B cell (primary cell): ENCODE measurements at regions not wholly inside any gene's neighbourhood (a gene's known extent, or its start where the extent isn't known, plus 50 kb on each side); places are given as distances from the start of the nearest gene placed in this dataset.

ENCODE experiments used
- ATAC-seq: fragments of 200-7000 bp; cut with Tn5 transposase; one replicate; pipeline ENCODE4 v1.10.0; 2021; ENCODE audit warnings: low read depth, mild to moderate bottlenecking, moderate number of reproducible peaks, moderate library complexity
- CTCF ChIA-PET: fragments of 350-600 bp; sonication (Branson Sonifier 250); formaldehyde crosslinking; loops from one replicate; lab custom pipeline; 2021; ENCODE audit warnings: antibody characterized with exemption, inconsistent platforms; lab: Charles Lee
- POLR2A ChIA-PET: fragments of 350-600 bp; sonication (Branson Sonifier 250); formaldehyde crosslinking; loops from one replicate; lab custom pipeline; 2021; ENCODE audit warnings: antibody characterized with exemption; lab: Charles Lee
- DNase-seq: peaks from one replicate; pipeline ENCODE4 v3.0.0; 2013
- H2AFZ ChIP-seq: 2 replicates; pipeline ENCODE4 v1.6.1; 2012; ENCODE audit warnings: mild to moderate bottlenecking, low read depth, low read length; ENCODE audit not compliant: insufficient read depth, poor library complexity, severe bottlenecking
- H3K27ac ChIP-seq, 2 donors: 1 replicate in 1 of 2; 2 replicates in 1 of 2; pipeline ENCODE4 v1.5.1; 2012 to 2013; ENCODE audit warnings: low read length in 2 of 2, mild to moderate bottlenecking in 2 of 2, moderate library complexity in 1 of 2
- H3K27me3 ChIP-seq, 4 experiments: fragments of 200-600 bp in 1 of 4; sonication (generic) in 1 of 4; replicated peaks in 1 of 4; 1 replicate in 2 of 4; 2 replicates in 2 of 4; pipeline versions ENCODE4 v1.6.1 to v1.7.0; 2013 to 2016; ENCODE audit warnings: low read length in 3 of 4, mild to moderate bottlenecking in 2 of 4, mixed read lengths in 1 of 4, moderate library complexity in 1 of 4; ENCODE audit not compliant: insufficient read depth in 4 of 4, control insufficient read depth in 3 of 4; ENCODE audit errors: control extremely low read depth in 1 of 4
- H3K36me3 ChIP-seq, 2 experiments: replicated peaks in 1 of 2; 1 replicate in 1 of 2; 2 replicates in 1 of 2; pipeline versions ENCODE4 v1.6.1 to v1.7.1; 2013; ENCODE audit warnings: low read length in 1 of 2; ENCODE audit not compliant: insufficient read depth in 2 of 2, control insufficient read depth in 1 of 2; ENCODE audit errors: control extremely low read depth in 1 of 2, extremely low read depth in 1 of 2
- H3K4me1 ChIP-seq, 2 donors: fragments of 200-600 bp in 1 of 2; sonication (generic) in 1 of 2; 1 replicate in 1 of 2; 2 replicates in 1 of 2; pipeline versions ENCODE4 v1.5.1 to v1.6.1; 2013 to 2017; ENCODE audit warnings: low read length in 2 of 2; ENCODE audit not compliant: control insufficient read depth in 2 of 2, insufficient read depth in 2 of 2
- H3K4me2 ChIP-seq: replicated peaks from 2 replicates; pipeline ENCODE3; 2012; ENCODE audit warnings: mild to moderate bottlenecking, low read depth, low read length; ENCODE audit not compliant: poor library complexity, severe bottlenecking
- H3K4me3 ChIP-seq, 5 experiments: fragments of 200-600 bp in 1 of 5; sonication (generic) in 1 of 5; 1 replicate in 3 of 5; 2 replicates in 2 of 5; pipeline versions ENCODE4 v1.5.1 to v1.7.0; 2011 to 2016; ENCODE audit warnings: low read length in 4 of 5, mild to moderate bottlenecking in 4 of 5, low read depth in 2 of 5, control low read depth in 1 of 5, moderate library complexity in 1 of 5; ENCODE audit not compliant: insufficient read depth in 1 of 5; ENCODE audit errors: control extremely low read depth in 1 of 5, extremely low read depth in 1 of 5
- H3K79me2 ChIP-seq: fragments of 200-600 bp; sonication (generic); one replicate; pipeline ENCODE4 v1.6.0; 2016; ENCODE audit warnings: low read length; ENCODE audit not compliant: control insufficient read depth, insufficient read depth
- H3K9ac ChIP-seq: fragments of 200-600 bp; sonication (generic); 2 replicates; pipeline ENCODE4 v1.6.1; 2017; ENCODE audit warnings: mild to moderate bottlenecking, low read length, moderate library complexity
- H3K9me3 ChIP-seq, 3 donors: one replicate each; pipeline versions ENCODE4 v1.6.1 to v1.7.1; 2013; ENCODE audit warnings: low read length in 2 of 3; ENCODE audit not compliant: control insufficient read depth in 2 of 3, insufficient read depth in 1 of 3; ENCODE audit errors: control extremely low read depth in 1 of 3
- H4K20me1 ChIP-seq: 2 replicates; pipeline ENCODE4 v1.6.0; 2012; ENCODE audit warnings: mild to moderate bottlenecking, low read length; ENCODE audit not compliant: insufficient read depth, control insufficient read depth, poor library complexity, severe bottlenecking
- H3K27ac Mint-ChIP-seq: one replicate; pipeline ENCODE4 v1.8.0; 2021; ENCODE audit warnings: mixed read lengths
- H3K27me3 Mint-ChIP-seq: one replicate; pipeline ENCODE4 v1.8.0; 2021; ENCODE audit warnings: mixed read lengths
- H3K4me1 Mint-ChIP-seq: one replicate; pipeline ENCODE4 v1.8.0; 2021; ENCODE audit warnings: mixed read lengths
- H3K4me3 Mint-ChIP-seq: one replicate; pipeline ENCODE4 v1.8.0; 2021; ENCODE audit warnings: mixed read lengths
- H3K9me3 Mint-ChIP-seq: one replicate; pipeline ENCODE4 v1.8.0; 2022; ENCODE audit warnings: mixed read lengths; ENCODE audit not compliant: insufficient read depth
- CTCF ChIP-seq: fragments of 200-600 bp; IDR thresholded peaks from one replicate; pipeline ENCODE4 v1.8.0; 2022; ENCODE audit warnings: antibody characterized with exemption, mild to moderate bottlenecking
- EZH2 ChIP-seq: IDR thresholded peaks from 2 replicates; pipeline ENCODE4 v1.6.1; 2012; ENCODE audit warnings: borderline replicate concordance, low read depth, mild to moderate bottlenecking, moderate library complexity, low read length; ENCODE audit not compliant: insufficient read depth, poor library complexity, severe bottlenecking
- WGBS: methylation state at CpG from one replicate; pipeline ENCODE4 v1.1.5; 2013; ENCODE audit warnings: missing lambda C conversion rate; ENCODE audit not compliant: insufficient coverage; 5-methylcytosine and 5-hydroxymethylcytosine counted together
- intact Hi-C: fragments of 100-400 bp; cut with micrococcal nuclease; formaldehyde crosslinking; loops from one replicate; pipeline ENCODE4 v1.10.0; 2022

GRCh38 chr4:123262080-123262479 lies 134.5 kb upstream of the SPRY1 start:
- no peaks in the 10 kb centered on the region for H3K9me3 Mint-ChIP-seq
- H4K20me1 ChIP-seq = no peaks in the 10 kb centered on the region
- H3K4me3 Mint-ChIP-seq = no peak overlapping the region
- H3K27me3 Mint-ChIP-seq = no peaks in the 10 kb centered on the region
- DNase-seq (no peak), ATAC-seq (no peak)
- POLR2A ChIA-PET = no interaction called here
- peaks cover 6 to 15% of the 10 kb centered on the region in 2 donors for H3K4me1 ChIP-seq
- no peak overlapping the region for H3K9ac ChIP-seq
- no peak overlapping the region for H3K4me2 ChIP-seq
- no peaks in the 10 kb centered on the region for H3K27me3 ChIP-seq
- peaks cover 0 to 1% (median 0%) of the 10 kb centered on the region in 3 donors for H3K9me3 ChIP-seq
- no peak overlapping the region for H3K27ac ChIP-seq
- 100% methylated on average over 1 of the region's 3 CpGs for WGBS
- intact Hi-C loops = no loop called here
- H3K27ac Mint-ChIP-seq = no peak overlapping the region
- H3K36me3 ChIP-seq = no peaks in the 10 kb centered on the region
- no peaks in the 10 kb centered on the region for H3K79me2 ChIP-seq
- H3K4me1 Mint-ChIP-seq = peaks cover 18% of the 10 kb centered on the region
- H2AFZ ChIP-seq = no peak overlapping the region
- TF ChIP-seq EZH2 (no peak), CTCF (no peak)
- CTCF ChIA-PET = no interaction called here
- H3K4me3 ChIP-seq = no peak overlapping the region

DNA sequence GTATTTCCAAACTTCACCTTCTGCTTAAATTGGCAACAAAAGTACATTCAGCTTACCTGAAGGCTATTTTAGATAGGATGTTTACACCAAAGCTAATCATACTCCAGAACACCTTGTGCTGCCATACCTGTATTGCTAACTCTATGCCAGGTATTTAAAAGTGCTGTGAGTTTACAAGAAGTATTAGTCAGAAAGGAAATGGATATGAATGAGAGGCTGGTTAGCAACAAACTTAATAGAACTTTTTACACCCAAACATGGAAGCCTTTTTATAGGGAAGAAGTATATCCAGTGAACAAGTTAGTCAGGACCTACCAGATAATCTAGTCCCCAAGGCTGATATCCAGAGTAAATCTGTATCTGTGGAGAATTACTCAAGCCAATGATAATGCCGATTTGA lies 131.2 kb upstream of the SPRY1 start:
- H3K27me3 ChIP-seq = no peaks in the 10 kb centered on the region
- whole genome bisulfite sequencing = no CpG with 5 or more reads among the region's 1 CpG
- CTCF ChIA-PET = no interaction called here

More for the DNA sequence above, 131.2 kb upstream of the SPRY1 start:
- peaks cover 1% of the 10 kb centered on the region for H3K4me1 Mint-ChIP-seq
- no peak overlapping the region for H3K4me3 ChIP-seq
- H3K27me3 Mint-ChIP-seq = no peaks in the 10 kb centered on the region
- no peaks in the 10 kb centered on the region for H3K36me3 ChIP-seq
- no peak overlapping the region for H3K27ac Mint-ChIP-seq
- H3K9ac ChIP-seq = no peak overlapping the region
- intact Hi-C loops = no loop called here
- no peaks in the 10 kb centered on the region for H4K20me1 ChIP-seq
- POLR2A ChIA-PET = no interaction called here
- DNase-seq (no peak), ATAC-seq (no peak)
- H3K9me3 ChIP-seq = peaks cover 0 to 1% (median 0%) of the 10 kb centered on the region in 3 donors
- H3K4me3 Mint-ChIP-seq = no peak overlapping the region
- TF ChIP-seq CTCF (no peak), EZH2 (no peak)
- H2AFZ ChIP-seq = no peak overlapping the region
- no peaks in the 10 kb centered on the region for H3K9me3 Mint-ChIP-seq
- H3K4me2 ChIP-seq = no peak overlapping the region
- H3K27ac ChIP-seq = no peak overlapping the region
- peaks cover 0 to 1% of the 10 kb centered on the region in 2 donors for H3K4me1 ChIP-seq
- no peaks in the 10 kb centered on the region for H3K79me2 ChIP-seq
